SKM-1 (cell line): ENCODE measurements at regions not wholly inside any gene's neighbourhood (a gene's known extent, or its start where the extent isn't known, plus 50 kb on each side); places are given as distances from the start of the nearest gene placed in this dataset.

Experiments used
- DNase-seq: peaks from one replicate; lab custom pipeline; 2025; ENCODE audit not compliant: unreplicated experiment; lab: John Stamatoyannopoulos, UW

- DNase-seq: no peak
Measured at GRCh38 chr16:54346041-54346440, 59.5 kb upstream of the IRX3 start.

GRCh38 chr16:54344646-54345630, 58.4 kb upstream of the IRX3 start:
- DNase-seq: no peak

- no peak for DNase-seq
Measured at GRCh38 chr16:54342966-54343365, 56.4 kb upstream of the IRX3 start.

GRCh38 chr16:54341892-54342776, 55.5 kb upstream of the IRX3 start:
- DNase-seq: no peak

GRCh38 chr16:54340531-54340930, 53.9 kb upstream of the IRX3 start:
- no peak for DNase-seq

- DNase-seq: no peak
Measured at GRCh38 chr16:54336631-54337204, 50.1 kb upstream of the IRX3 start.
